SK-N-SH (cell line): ENCODE measurements at regions not wholly inside any gene's neighbourhood (a gene's known extent, or its start where the extent isn't known, plus 50 kb on each side); places are given as distances from the start of the nearest gene placed in this dataset.

Experiments
- CTCF ChIP-seq: fragments of 200-600 bp; sonication (generic); IDR thresholded peaks from 2 replicates; pipeline ENCODE4 v1.6.1; 2017; ENCODE audit warnings: antibody characterized with exemption, mild to moderate bottlenecking, moderate library complexity
- RFX5 ChIP-seq: IDR thresholded peaks from 2 replicates; pipeline ENCODE4 v1.6.1; 2012; ENCODE audit warnings: mild to moderate bottlenecking, improper control_type of control experiment, low read length
- TAF1 ChIP-seq: IDR thresholded peaks from 2 replicates; pipeline ENCODE4 v1.6.1; 2012; ENCODE audit warnings: low read depth, mild to moderate bottlenecking, low read length, moderate library complexity, borderline replicate concordance
- TF ChIP-seq, protein P1 (sequence below): IDR thresholded peaks from 2 replicates; pipeline ENCODE4 v1.4.0; 2012; ENCODE audit warnings: low read depth
- TF ChIP-seq, protein P2 (sequence below): IDR thresholded peaks from 2 replicates; pipeline ENCODE4 v1.4.0; 2012; ENCODE audit warnings: low read depth, borderline replicate concordance

- TF ChIP-seq, protein P1, sequence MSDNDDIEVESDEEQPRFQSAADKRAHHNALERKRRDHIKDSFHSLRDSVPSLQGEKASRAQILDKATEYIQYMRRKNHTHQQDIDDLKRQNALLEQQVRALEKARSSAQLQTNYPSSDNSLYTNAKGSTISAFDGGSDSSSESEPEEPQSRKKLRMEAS: peak; percentile 34; the same call in 1 of the 2 replicates
- TF ChIP-seq CTCF (no peak), RFX5 (no peak), TAF1 (no peak)
- TF ChIP-seq, protein P2, sequence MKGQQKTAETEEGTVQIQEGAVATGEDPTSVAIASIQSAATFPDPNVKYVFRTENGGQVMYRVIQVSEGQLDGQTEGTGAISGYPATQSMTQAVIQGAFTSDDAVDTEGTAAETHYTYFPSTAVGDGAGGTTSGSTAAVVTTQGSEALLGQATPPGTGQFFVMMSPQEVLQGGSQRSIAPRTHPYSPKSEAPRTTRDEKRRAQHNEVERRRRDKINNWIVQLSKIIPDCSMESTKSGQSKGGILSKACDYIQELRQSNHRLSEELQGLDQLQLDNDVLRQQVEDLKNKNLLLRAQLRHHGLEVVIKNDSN: no peak
Observed at GRCh38 chr15:62887113-62887570, 155.4 kb upstream of the TPM1 start.
